ENCODE measurements at regions not wholly inside any gene's neighbourhood (a gene's known extent, or its start where the extent isn't known, plus 50 kb on each side); places are given as distances from the start of the nearest gene placed in this dataset.

- no peak for TF ChIP-seq CTCF (IDR thresholded peaks at IDR 0.05)
- no peak for TF ChIP-seq EP300 (IDR thresholded peaks at IDR 0.05)
These were observed 922.6 kb upstream of the SLIT2 start for GRCh38 chr4:19329077-19329476.
